Colonic mucosa (tissue), 4 donors: ENCODE measurements at regions not wholly inside any gene's neighbourhood (a gene's known extent, or its start where the extent isn't known, plus 50 kb on each side); places are given as distances from the start of the nearest gene placed in this dataset.

Experiments used
- DNase-seq: peaks from one replicate; pipeline ENCODE4 v3.0.0-alpha.2; 2020
- H3K27ac ChIP-seq: fragments of 200-600 bp; one replicate; pipeline ENCODE4 v1.8.0; 2021
- H3K27me3 ChIP-seq: fragments of 200-600 bp; one replicate; pipeline ENCODE4 v1.8.0; 2021
- H3K36me3 ChIP-seq: fragments of 200-600 bp; one replicate; pipeline ENCODE4 v1.8.0; 2021
- H3K4me1 ChIP-seq: fragments of 200-600 bp; one replicate; pipeline ENCODE4 v1.8.0; 2021; ENCODE audit warnings: mild to moderate bottlenecking
- H3K4me3 ChIP-seq: fragments of 200-600 bp; one replicate; pipeline ENCODE4 v1.8.0; 2021
- H3K9ac ChIP-seq, 2 donors: one replicate each; pipeline ENCODE4 v1.7.0; 2013; ENCODE audit warnings: control low read depth in 2 of 2, low read depth in 2 of 2, low read length in 2 of 2
- H3K9me3 ChIP-seq: fragments of 200-600 bp; one replicate; pipeline ENCODE4 v1.8.0; 2021
- intact Hi-C: fragments of 100-400 bp; cut with DNase I; formaldehyde crosslinking; loops from one replicate; pipeline ENCODE4 v1.14.1; 2022
- TF ChIP-seq, protein P1 (sequence below): fragments of 200-600 bp; IDR thresholded peaks from one replicate; pipeline ENCODE4 v1.8.0; 2022; ENCODE audit warnings: antibody characterized with exemption, mild to moderate bottlenecking
- donor health status: healthy.
- donor health status: DM: no; HTN: no; CAD: no.
- donor health status: DM: no; HTN: no; CAD: no.

DNA sequence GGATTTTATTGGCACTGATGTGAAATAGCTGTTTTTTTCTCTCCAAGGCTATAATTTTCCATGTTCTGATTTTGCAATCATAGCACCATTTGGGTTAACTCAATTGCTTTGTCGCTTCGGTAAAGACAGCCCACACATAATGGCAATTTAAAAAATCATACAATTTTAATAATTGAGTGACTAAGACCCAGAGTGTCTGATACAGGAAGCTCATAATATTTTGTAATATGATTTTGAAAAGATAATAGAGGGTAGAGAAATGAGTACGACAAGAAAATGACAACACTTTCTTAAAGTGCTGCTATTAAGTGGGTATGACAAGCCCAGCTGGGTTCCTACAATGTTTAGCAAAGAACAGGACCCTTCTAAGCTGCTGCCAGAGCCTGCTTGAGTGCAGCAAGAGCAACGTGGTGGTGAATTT lies 439.1 kb downstream of the METTL15 start:
- TF ChIP-seq, protein P1, sequence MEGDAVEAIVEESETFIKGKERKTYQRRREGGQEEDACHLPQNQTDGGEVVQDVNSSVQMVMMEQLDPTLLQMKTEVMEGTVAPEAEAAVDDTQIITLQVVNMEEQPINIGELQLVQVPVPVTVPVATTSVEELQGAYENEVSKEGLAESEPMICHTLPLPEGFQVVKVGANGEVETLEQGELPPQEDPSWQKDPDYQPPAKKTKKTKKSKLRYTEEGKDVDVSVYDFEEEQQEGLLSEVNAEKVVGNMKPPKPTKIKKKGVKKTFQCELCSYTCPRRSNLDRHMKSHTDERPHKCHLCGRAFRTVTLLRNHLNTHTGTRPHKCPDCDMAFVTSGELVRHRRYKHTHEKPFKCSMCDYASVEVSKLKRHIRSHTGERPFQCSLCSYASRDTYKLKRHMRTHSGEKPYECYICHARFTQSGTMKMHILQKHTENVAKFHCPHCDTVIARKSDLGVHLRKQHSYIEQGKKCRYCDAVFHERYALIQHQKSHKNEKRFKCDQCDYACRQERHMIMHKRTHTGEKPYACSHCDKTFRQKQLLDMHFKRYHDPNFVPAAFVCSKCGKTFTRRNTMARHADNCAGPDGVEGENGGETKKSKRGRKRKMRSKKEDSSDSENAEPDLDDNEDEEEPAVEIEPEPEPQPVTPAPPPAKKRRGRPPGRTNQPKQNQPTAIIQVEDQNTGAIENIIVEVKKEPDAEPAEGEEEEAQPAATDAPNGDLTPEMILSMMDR, result no peak
- no peak overlapping the region for H3K4me3 ChIP-seq
- intact Hi-C loops, result no loop called here
- no peak for DNase-seq
- no peaks in the 10 kb centered on the region for H3K36me3 ChIP-seq
- H3K27ac ChIP-seq, result no peak overlapping the region
- no peak overlapping the region for H3K9ac ChIP-seq
- H3K27me3 ChIP-seq, result no peaks in the 10 kb centered on the region
- H3K4me1 ChIP-seq, result no peaks in the 10 kb centered on the region
- no peaks in the 10 kb centered on the region for H3K9me3 ChIP-seq

DNA sequence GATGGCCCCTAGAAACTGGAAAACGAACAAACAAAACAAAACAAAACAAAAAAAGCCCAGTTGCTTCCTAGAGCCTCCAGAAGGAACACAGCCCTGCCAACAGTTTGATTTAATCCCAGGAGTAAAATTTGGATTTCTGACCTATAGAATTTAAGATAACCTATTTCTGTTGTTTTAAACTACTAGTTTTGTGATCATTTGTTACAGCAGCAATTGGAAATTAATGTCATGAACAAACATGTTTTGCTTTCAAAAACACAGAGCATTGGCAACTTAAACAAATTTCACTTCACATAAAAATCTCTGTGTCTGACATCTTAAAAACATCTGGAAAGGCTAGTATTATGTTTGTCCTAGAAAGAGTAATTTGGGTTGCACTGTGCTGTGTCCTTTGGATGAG lies 437.3 kb downstream of the METTL15 start:
- Histone ChIP-seq H3K9ac (no peak overlapping the region), H3K9me3 (no peaks in the 10 kb centered on the region), H3K4me3 (no peak overlapping the region), H3K36me3 (no peaks in the 10 kb centered on the region), H3K4me1 (no peaks in the 10 kb centered on the region), H3K27ac (no peak overlapping the region), H3K27me3 (no peaks in the 10 kb centered on the region)
- TF ChIP-seq, protein P1, result no peak
- DNase-seq, result no peak
- intact Hi-C loops, result no loop called here

DNA sequence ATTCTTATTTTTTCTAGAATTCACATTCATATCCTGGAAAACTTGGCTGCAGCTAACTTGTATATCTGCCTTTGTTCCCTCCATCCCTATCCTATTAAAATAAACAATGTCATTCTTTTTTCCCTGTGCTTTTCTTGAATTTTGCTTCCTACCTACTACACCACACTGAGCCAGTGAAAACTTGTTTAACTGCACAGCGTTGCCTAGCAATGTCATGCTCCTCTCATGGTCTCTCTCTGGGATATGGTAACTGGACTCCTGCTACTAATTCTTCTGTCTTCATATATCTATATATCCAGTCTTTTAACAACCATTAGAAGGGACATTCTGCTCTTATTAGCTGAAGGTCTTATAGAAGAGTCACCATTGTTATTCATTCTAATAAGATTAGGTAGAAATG lies 434.4 kb downstream of the METTL15 start:
- Histone ChIP-seq H3K4me3 (no peak overlapping the region), H3K27ac (no peak overlapping the region), H3K9ac (no peak overlapping the region), H3K9me3 (no peaks in the 10 kb centered on the region), H3K36me3 (no peaks in the 10 kb centered on the region), H3K27me3 (no peaks in the 10 kb centered on the region), H3K4me1 (no peaks in the 10 kb centered on the region)
- intact Hi-C loops, result no loop called here
- TF ChIP-seq, protein P1, result no peak
- no peak for DNase-seq

DNA sequence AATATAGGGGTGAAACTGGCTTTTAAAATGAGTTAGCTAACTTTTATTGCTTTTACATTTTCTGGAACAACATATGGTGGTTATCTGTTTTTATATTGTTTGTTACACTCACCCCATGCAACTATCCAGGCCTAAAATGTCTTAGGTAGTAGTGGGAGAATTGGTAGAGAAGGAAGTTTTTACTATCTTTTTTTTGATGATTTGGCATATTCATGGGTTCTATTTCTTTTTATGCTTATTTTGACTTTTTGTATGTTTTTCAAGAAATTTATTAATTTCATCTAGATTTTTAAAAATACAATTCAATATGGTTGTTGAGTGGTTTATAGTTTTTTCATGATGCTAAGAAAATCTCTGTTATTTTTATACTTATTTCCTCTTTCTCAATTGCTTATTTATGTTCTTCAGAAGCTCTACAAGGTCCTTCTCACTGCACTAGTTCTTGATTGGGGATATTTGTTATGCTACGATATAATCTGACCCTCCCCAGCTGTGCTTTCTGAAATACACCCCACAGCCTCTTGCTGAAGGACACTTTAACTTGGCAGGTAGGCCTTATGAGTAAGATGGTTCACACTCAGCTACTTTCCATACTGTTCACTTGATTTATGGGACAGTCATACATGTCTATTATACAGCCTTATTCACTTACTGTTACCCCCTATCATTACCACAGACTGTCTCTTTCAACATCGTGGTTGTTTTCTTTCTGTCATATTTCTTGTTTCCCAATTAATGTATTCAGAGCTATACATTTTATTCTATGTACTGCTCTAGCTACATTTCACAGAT lies 431.2 kb downstream of the METTL15 start:
- intact Hi-C loops, result no loop called here
- Histone ChIP-seq H3K4me3 (no peak overlapping the region), H3K9me3 (no peaks in the 10 kb centered on the region), H3K27ac (no peak overlapping the region), H3K4me1 (no peaks in the 10 kb centered on the region), H3K9ac (no peak overlapping the region), H3K36me3 (no peaks in the 10 kb centered on the region), H3K27me3 (no peaks in the 10 kb centered on the region)
- TF ChIP-seq, protein P1, result no peak
- no peak for DNase-seq

DNA sequence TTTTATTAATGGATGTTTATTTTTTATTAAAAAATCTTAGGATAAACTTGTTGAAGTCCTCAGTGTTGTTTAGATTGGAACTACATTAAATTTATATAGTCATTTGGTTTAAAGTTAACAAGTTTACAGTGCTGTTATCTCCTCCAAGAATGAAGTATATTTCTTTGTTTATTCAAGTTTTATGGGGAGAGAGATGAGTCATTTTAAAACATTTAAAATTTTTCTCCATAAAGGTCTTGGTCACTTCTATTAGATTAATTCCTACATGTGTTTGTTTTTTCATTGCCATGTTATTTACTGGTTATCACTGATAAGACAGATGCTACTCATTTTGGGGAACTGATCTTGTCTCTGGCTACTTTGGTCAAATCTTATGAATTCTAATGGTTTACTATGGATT lies 429.6 kb downstream of the METTL15 start:
- intact Hi-C loops, result no loop called here
- Histone ChIP-seq H3K9me3 (no peaks in the 10 kb centered on the region), H3K27ac (no peak overlapping the region), H3K27me3 (no peaks in the 10 kb centered on the region), H3K36me3 (no peaks in the 10 kb centered on the region), H3K9ac (no peak overlapping the region), H3K4me3 (no peak overlapping the region), H3K4me1 (no peaks in the 10 kb centered on the region)
- no peak for DNase-seq
- TF ChIP-seq, protein P1, result no peak
